Gastroesophageal sphincter (tissue), 3 donors: ENCODE measurements at regions not wholly inside any gene's neighbourhood (a gene's known extent, or its start where the extent isn't known, plus 50 kb on each side); places are given as distances from the start of the nearest gene placed in this dataset.

Source experiments
- POLR2A ChIP-seq, 2 donors: fragments of 450-650 bp; IDR thresholded peaks; one replicate each; pipeline ENCODE4 v1.6.1; 2017; ENCODE audit warnings: antibody characterized with exemption in 2 of 2, mild to moderate bottlenecking in 2 of 2, moderate library complexity in 1 of 2
- TF ChIP-seq, protein P1 (sequence below), 4 experiments: fragments of 200-600 bp in 2 of 4; fragments of 450-650 bp in 2 of 4; sonication (generic) in 1 of 4; IDR thresholded peaks; one replicate each; pipeline ENCODE4 v1.5.1; 2017 to 2019; ENCODE audit warnings: antibody characterized with exemption in 4 of 4, mild to moderate bottlenecking in 2 of 4, moderate library complexity in 2 of 4

DNA sequence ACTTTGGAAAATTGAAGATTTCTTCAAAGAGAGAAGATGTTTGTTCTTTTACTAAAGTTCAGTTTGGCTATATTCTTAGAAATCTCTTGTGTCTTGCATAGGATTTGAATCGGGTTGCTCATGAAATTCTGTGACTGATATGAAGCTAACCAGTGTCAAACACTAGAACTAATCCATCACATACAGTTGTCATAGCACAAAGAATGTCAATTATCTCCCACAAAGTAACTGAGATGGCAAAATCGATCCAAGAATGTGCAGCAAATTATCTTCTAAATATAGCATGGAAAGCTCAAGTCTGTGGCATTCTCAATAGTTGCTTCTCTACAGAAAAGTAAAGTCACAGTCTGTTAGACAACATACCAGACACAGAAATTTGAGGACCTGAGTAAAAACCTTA is 768.1 kb upstream of the LRRN3 start:
- TF ChIP-seq, protein P1, sequence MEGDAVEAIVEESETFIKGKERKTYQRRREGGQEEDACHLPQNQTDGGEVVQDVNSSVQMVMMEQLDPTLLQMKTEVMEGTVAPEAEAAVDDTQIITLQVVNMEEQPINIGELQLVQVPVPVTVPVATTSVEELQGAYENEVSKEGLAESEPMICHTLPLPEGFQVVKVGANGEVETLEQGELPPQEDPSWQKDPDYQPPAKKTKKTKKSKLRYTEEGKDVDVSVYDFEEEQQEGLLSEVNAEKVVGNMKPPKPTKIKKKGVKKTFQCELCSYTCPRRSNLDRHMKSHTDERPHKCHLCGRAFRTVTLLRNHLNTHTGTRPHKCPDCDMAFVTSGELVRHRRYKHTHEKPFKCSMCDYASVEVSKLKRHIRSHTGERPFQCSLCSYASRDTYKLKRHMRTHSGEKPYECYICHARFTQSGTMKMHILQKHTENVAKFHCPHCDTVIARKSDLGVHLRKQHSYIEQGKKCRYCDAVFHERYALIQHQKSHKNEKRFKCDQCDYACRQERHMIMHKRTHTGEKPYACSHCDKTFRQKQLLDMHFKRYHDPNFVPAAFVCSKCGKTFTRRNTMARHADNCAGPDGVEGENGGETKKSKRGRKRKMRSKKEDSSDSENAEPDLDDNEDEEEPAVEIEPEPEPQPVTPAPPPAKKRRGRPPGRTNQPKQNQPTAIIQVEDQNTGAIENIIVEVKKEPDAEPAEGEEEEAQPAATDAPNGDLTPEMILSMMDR (IDR thresholded peaks at IDR 0.05), result no peak
- TF ChIP-seq POLR2A (IDR thresholded peaks at IDR 0.05), result no peak
